Activated T-helper 1 cell treated with Interleukin-2 at 50 U/mL for 16 hours (primary cell): ENCODE measurements at regions not wholly inside any gene's neighbourhood (a gene's known extent, or its start where the extent isn't known, plus 50 kb on each side); places are given as distances from the start of the nearest gene placed in this dataset.
"Not testable (repeated sequence)": the region's sequence is repeated elsewhere in the genome, so short reads cannot be mapped to it uniquely, and the experiment has no call there.

Experiments used
- DNase-seq: peaks from one replicate; pipeline ENCODE4 v3.0.0-alpha.2; 2020; ENCODE audit warnings: low read depth

DNA sequence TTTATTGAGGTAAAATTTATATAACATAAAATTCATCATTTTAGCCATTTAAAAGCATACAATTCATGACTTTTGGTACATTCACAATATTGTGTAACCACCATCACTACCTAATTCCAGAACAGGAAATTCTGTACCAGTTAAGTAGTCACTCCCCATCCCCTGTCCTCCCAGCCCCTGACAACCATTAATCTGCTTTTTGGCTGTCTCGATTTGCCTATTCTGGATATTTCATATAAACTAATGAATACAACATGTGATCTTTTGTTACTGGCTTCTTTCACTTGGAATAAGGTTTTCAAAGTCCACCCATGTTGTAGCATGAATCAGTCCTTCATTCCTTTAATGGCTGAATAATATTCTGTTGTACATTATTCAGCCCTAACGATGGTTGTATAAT, 115.6 kb upstream of the KLF14 start:
- DNase-seq: no peak

GRCh38 chr7:130850956-130851355, 116.9 kb upstream of the KLF14 start:
- DNase-seq: no peak

GRCh38 chr7:130852867-130853266, 118.9 kb upstream of the KLF14 start:
- DNase-seq: no peak

DNA sequence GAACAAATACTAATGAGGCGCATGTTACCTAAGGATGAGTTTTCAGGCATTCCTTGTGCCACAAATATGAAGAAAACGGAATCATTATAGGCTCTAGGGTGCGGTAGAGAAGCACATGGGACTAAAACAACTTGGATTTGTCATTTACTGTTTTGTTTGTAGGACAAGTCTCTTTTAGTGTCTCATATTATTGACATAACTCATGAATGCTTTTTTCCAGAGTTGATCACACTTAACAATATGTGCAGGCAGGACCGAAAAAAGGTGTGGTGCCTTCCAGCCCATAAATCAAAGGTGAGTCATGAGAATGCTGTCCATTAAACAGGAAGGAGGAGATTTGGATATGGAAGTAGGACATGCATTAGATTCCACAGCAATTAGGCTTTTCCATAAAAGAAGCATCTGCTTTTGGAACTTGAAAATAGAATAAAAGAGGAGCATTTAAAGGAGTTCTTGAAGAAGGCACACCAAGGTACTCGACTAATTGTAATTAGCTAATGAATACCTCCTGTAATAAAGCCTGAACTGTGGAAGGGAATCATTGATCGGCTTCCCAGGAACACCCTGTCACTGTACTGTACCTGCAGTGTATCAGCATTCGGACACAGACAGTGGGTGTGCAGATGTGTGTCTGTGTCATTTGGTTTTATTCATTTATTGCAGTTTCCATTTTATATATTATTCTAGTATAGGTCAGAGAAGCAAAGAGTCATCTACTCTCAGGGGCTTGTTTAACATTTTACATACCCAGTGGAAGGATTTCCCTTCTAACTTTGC, 119.7 kb upstream of the KLF14 start:
- no peak for DNase-seq

DNA sequence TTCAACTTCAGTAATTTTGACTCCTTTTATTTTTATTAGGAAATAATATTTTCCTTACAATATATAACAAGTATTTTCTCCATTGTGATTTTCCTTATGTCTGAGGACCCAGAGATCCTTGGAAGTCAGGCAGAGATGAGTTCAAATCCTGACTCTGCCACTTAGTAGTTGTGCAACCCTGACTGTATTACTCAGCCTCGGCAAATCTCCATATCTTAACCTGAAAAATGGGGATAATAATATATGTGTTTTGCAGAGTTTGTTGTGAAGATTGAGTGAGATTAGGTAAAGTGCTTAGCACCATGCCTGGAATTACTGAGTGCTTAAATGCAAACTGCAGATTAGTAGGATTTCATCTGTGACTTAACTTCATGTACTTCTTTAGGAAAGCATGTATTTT, 120.5 kb upstream of the KLF14 start:
- DNase-seq: no peak

- no peak for DNase-seq
Observed at GRCh38 chr7:130856866-130857265, 122.9 kb upstream of the KLF14 start.

GRCh38 chr7:130860832-130861231, 126.8 kb upstream of the KLF14 start:
- DNase-seq: not testable (repeated sequence)

- no peak for DNase-seq
Observed at GRCh38 chr7:130865408-130866236, 131.6 kb upstream of the KLF14 start.

DNA sequence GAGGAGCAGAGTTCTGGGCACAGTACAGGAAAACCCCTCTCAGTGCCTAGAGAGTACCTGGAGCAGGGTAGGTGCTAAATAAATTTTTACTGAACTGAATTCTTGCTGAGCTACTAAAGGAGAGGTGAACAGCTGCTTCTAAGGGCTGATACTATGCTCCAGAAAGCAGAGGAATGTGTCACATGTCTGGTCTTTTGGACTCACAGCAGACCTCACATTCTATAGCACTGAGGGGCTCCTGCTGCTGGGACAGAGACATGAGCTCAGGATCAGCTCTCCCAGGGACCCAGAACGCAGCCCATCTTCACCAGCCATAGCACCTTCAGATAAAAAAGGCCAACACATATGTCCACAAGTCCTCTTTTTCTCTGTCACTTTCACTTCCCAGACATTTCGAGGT, 133.0 kb upstream of the KLF14 start:
- DNase-seq: no peak

- DNase-seq: no peak
Observed at GRCh38 chr7:130867581-130868136, 133.7 kb upstream of the KLF14 start.

- no peak for DNase-seq
Observed at GRCh38 chr7:130868139-130868538, 134.1 kb upstream of the KLF14 start.

- no peak for DNase-seq
Observed at GRCh38 chr7:130869918-130870317, 135.9 kb upstream of the KLF14 start.

- no peak for DNase-seq
Observed at GRCh38 chr7:130872341-130872740, 138.3 kb upstream of the KLF14 start.

DNA sequence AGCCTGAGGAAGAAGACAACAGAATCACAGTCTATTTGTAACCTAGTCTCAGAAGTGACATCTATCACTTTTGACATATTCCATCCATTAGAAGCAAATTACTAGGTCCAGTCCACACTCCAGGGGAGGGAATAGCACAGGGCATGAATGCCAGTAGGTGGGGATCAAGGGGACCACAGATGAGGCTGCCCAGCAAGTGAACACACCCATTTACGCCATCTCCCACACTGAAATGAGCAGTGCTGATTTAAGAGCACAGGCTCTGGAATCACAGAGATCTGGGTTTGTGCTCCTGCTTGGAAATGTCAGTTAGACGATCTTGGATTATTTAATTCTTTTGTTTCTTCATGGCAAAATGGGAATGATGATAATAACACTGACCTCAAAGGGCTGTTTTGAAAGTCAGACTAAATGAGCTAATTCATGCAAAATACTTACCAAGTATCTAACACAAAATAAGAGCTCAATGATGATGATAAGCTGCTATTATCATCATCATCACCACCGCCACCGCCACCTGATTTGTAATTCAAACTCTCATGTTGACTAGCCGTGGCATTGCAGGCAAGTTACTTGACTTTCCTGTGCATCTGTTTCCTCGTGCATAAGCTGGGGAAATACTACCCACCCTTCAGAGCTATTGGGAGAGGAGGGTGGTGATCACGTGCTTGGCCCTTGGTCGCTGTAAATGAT, 138.9 kb upstream of the KLF14 start:
- no peak for DNase-seq

DNA sequence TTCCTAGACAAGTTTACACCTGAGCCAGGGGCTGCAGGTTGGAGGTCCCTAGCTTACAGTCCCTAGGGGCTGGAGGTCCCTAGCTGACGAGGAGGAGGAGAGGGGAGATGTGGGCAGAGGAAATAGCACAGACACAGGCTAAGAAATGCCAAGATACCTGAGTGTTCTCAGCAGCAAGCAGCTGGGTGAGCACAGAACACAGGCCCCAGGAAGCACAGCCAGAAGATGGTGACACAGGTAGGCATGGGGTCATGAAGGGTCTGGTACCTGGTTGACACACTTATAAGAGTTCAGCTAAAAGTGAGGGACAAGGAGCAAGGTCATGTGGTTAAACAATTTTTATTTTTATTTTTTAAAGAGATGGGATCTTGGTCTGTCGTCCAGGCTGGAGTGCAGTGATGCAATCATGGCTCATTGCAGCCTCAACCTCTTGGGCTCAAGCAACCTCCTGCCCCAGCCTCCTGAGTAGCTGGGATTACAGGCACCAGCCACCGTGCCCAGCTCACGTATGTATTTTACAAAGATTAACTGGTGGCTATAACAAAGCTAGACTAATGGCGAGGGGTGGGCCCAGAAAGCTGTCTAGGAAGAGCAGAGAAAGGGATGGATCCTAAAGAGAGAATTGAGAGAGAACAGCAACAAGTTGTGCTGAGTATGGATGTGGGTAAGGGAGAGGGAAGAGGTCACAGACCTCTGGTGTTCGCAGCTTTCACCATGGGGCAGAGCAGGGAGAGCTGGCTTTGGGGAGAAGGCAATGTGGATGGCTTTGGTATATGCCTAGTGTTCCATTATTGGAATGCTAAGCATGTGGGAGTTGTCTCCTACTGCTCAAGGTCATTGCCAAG, 140.3 kb upstream of the KLF14 start:
- DNase-seq: no peak

DNA sequence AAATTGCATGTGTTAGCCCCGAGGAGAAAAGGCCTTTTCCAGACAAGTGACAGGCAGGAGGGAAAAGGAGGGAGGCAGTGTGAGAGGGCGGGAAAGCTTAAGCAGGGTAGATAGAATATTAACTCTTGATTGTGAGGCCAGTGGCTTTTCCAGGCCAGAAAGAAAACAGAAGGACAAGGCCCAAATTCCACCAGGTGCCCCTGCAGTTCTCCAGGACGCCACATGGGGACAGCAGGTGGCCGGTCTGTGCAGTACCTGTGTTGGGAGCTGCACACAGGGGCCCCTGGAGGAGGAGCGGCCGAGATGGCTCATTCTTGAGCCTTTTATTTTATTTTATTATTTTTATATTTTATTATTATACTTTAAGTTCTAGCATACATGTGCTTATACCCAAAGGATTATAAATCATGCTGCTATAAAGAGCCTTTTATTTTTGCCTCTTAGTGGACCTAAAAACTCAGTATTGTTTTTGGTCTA, 141.3 kb upstream of the KLF14 start:
- no peak for DNase-seq

GRCh38 chr7:130875901-130876300, 141.9 kb upstream of the KLF14 start:
- no peak for DNase-seq

DNA sequence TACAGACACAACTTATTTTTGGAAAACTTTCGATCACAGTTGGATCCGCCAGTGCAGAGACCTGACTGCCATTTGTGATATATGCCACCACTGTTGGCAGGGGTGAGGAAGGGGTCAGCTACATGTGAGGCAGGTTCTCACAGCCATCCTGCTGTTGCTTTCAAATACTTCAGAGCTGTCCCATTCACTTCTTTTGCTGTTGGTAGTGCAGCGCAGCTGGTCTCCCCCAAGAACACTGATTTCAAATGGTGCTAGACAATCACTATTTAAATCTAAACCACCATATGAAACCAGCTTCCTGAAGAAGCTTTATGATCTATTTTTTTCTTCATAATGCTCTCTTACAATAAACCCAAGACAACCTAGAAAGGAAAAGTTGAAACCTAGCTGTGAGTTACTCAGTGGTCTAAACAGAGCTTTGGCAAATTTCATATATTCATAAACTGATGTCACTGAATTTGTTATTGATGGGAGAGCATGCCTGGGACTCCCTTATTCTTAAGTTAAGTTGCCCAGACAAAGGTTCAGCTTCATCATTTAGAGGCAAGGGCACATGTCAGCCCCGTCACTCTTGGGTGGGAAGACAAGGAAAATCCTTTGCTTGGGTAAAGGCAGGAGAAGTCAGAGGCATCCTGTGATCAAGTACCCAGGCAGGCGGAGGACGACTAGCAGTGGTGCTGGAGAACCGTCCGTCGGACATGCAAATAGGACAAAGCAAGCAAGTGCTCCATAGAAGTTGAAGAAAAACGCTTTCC, 143.4 kb upstream of the KLF14 start:
- no peak for DNase-seq

GRCh38 chr7:130877991-130878305, 143.9 kb upstream of the KLF14 start:
- no peak for DNase-seq

GRCh38 chr7:130878785-130879184, 144.8 kb upstream of the KLF14 start:
- no peak for DNase-seq

DNA sequence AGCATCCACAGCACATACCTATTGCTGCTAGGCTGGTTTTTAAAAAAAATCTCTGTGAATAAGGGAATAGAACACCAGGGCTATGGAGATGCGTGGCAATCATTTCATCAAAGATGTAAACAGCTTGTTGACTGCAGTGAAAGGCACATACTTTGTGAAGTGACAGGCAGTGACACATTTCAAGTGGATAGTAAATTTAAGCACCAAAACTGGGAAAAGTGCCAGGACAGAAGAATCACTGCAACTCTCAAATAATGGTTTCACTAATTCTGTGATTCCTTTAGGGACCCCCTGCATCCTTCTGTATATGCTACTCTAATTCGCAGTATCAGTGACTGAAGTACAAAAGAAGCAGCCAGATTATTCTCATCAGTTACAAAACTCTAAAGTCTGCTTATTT, 145.2 kb upstream of the KLF14 start:
- DNase-seq: no peak
